Eye (tissue), 1 donor: ENCODE measurements at regions not wholly inside any gene's neighbourhood (a gene's known extent, or its start where the extent isn't known, plus 50 kb on each side); places are given as distances from the start of the nearest gene placed in this dataset.
A peak's percentile ranks its signal among the peaks of the same experiment; 100 is the strongest.

Experiments used
- DNase-seq: peaks from one replicate; pipeline ENCODE4 v3.0.0-alpha.2; 2015

GRCh38 chr4:15130441-15130840 lies 128.2 kb downstream of the CPEB2 start:
- peak; percentile 56 for DNase-seq

GRCh38 chr4:15131551-15131950 lies 129.3 kb downstream of the CPEB2 start:
- DNase-seq: no peak

GRCh38 chr4:15132739-15133138 lies 130.5 kb downstream of the CPEB2 start:
- DNase-seq: no peak

GRCh38 chr4:15139599-15139998 lies 137.3 kb downstream of the CPEB2 start:
- DNase-seq: no peak

GRCh38 chr4:15142201-15142600 lies 139.9 kb downstream of the CPEB2 start:
- no peak for DNase-seq

GRCh38 chr4:15143551-15143950 lies 141.3 kb downstream of the CPEB2 start:
- no peak for DNase-seq

- DNase-seq: no peak
These were observed 142.1 kb downstream of the CPEB2 start for GRCh38 chr4:15144249-15144966.

GRCh38 chr4:15144967-15145295 lies 142.7 kb downstream of the CPEB2 start:
- DNase-seq: no peak

GRCh38 chr4:15145709-15146108 lies 143.4 kb downstream of the CPEB2 start:
- no peak for DNase-seq

- DNase-seq: no peak
These were observed 145.4 kb downstream of the CPEB2 start for GRCh38 chr4:15147714-15148113.

GRCh38 chr4:15148199-15148598 lies 145.9 kb downstream of the CPEB2 start:
- no peak for DNase-seq

- DNase-seq: no peak
These were observed 146.4 kb downstream of the CPEB2 start for GRCh38 chr4:15148691-15149090.

- DNase-seq: peak; percentile 22
These were observed 147.1 kb downstream of the CPEB2 start for GRCh38 chr4:15149234-15149838.

GRCh38 chr4:15149839-15150592 lies 147.7 kb downstream of the CPEB2 start:
- peak; percentile 79 for DNase-seq

GRCh38 chr4:15150631-15151030 lies 148.3 kb downstream of the CPEB2 start:
- no peak for DNase-seq

GRCh38 chr4:15151033-15151432 lies 148.8 kb downstream of the CPEB2 start:
- DNase-seq: no peak

GRCh38 chr4:15153662-15154061 lies 151.4 kb downstream of the CPEB2 start:
- no peak for DNase-seq

GRCh38 chr4:15158406-15159091 lies 156.3 kb downstream of the CPEB2 start:
- DNase-seq: no peak

GRCh38 chr4:15159477-15160019 lies 157.3 kb downstream of the CPEB2 start:
- DNase-seq: no peak

GRCh38 chr4:15161439-15161838 lies 159.2 kb downstream of the CPEB2 start:
- DNase-seq: no peak

GRCh38 chr4:15162046-15162445 lies 159.8 kb downstream of the CPEB2 start:
- DNase-seq: no peak

GRCh38 chr4:15162465-15163283 lies 160.4 kb downstream of the CPEB2 start:
- no peak for DNase-seq
